ENCODE measurements at regions not wholly inside any gene's neighbourhood (a gene's known extent, or its start where the extent isn't known, plus 50 kb on each side); places are given as distances from the start of the nearest gene placed in this dataset.
"Not testable (repeated sequence)": the region's sequence is repeated elsewhere in the genome, so short reads cannot be mapped to it uniquely, and the experiment has no call there.

- peaks cover 0 to 5% of the 10 kb centered on the region in 2 donors for H3K27me3 Mint-ChIP-seq
- H3K9me3 Mint-ChIP-seq: peaks cover 0 to 2% of the 10 kb centered on the region in 2 donors
- ATAC-seq (replicated peaks): no peak
- H3K4me1 Mint-ChIP-seq: peaks cover 4 to 5% of the 10 kb centered on the region in 2 donors
- no peaks in the 10 kb centered on the region for H3K36me3 Mint-ChIP-seq
- no peak overlapping the region for H3K27ac Mint-ChIP-seq
- no peak for DNase-seq
- no peak overlapping the region for H3K4me3 Mint-ChIP-seq
Measured at GRCh38 chr9:107782381-107782780, 292.8 kb upstream of the KLF4 start.

- peaks cover 4 to 5% of the 10 kb centered on the region in 2 donors for H3K4me1 Mint-ChIP-seq
- ATAC-seq (replicated peaks) (no peak), DNase-seq (no peak)
- no peak overlapping the region for H3K4me3 Mint-ChIP-seq
- H3K27ac Mint-ChIP-seq: no peak overlapping the region
- H3K9me3 Mint-ChIP-seq: peaks cover 0 to 2% of the 10 kb centered on the region in 2 donors
- H3K36me3 Mint-ChIP-seq: no peaks in the 10 kb centered on the region
- peaks cover 0 to 5% of the 10 kb centered on the region in 2 donors for H3K27me3 Mint-ChIP-seq
Measured at GRCh38 chr9:107780960-107781359, 291.4 kb upstream of the KLF4 start.

GRCh38 chr9:107779731-107780130, 290.2 kb upstream of the KLF4 start:
- no peaks in the 10 kb centered on the region for H3K36me3 Mint-ChIP-seq

GRCh38 chr9:107778661-107779060, 289.1 kb upstream of the KLF4 start:
- H3K4me1 Mint-ChIP-seq: peaks cover 10 to 13% of the 10 kb centered on the region in 2 donors
- H3K9me3 Mint-ChIP-seq: peaks cover 6 to 7% of the 10 kb centered on the region in 2 donors
- ATAC-seq (replicated peaks) (no peak), DNase-seq (no peak)
- H3K27me3 Mint-ChIP-seq: no peaks in the 10 kb centered on the region
- H3K27ac Mint-ChIP-seq: no peak overlapping the region
- peaks cover under 1 to 1% of the 10 kb centered on the region in 2 donors for H3K36me3 Mint-ChIP-seq
- no peak overlapping the region for H3K4me3 Mint-ChIP-seq

More at GRCh38 chr9:107779731-107780130, 290.2 kb upstream of the KLF4 start:
- Mint-ChIP-seq H3K4me3 (no peak overlapping the region), H3K4me1 (peaks cover 4 to 5% of the 10 kb centered on the region in 2 donors), H3K27ac (no peak overlapping the region), H3K27me3 (peaks cover 0 to 5% of the 10 kb centered on the region in 2 donors), H3K9me3 (peaks cover 0 to 2% of the 10 kb centered on the region in 2 donors)
- DNase-seq (no peak), ATAC-seq (replicated peaks) (no peak)

- H3K4me3 Mint-ChIP-seq, H3K27ac Mint-ChIP-seq, H3K27me3 Mint-ChIP-seq, H3K4me1 Mint-ChIP-seq, DNase-seq: not testable (repeated sequence)
- Mint-ChIP-seq H3K36me3 (peaks cover 3 to 12% of the 10 kb centered on the region in 2 donors), H3K9me3 (peaks cover 20 to 24% of the 10 kb centered on the region in 2 donors)
- ATAC-seq (replicated peaks): peak; percentile 62 to 79
Measured at GRCh38 chr9:107774099-107774498, 284.5 kb upstream of the KLF4 start.

GRCh38 chr9:107772988-107773387, 283.4 kb upstream of the KLF4 start:
- ATAC-seq (replicated peaks) (no peak), DNase-seq (no peak)
- Mint-ChIP-seq H3K4me3 (no peak overlapping the region), H3K4me1 (peaks cover 6 to 8% of the 10 kb centered on the region in 2 donors), H3K9me3 (peaks cover 18 to 24% of the 10 kb centered on the region in 2 donors), H3K27me3 (no peaks in the 10 kb centered on the region), H3K27ac (no peak overlapping the region), H3K36me3 (peaks cover 3 to 12% of the 10 kb centered on the region in 2 donors)

- Mint-ChIP-seq H3K9me3 (peaks cover 18 to 24% of the 10 kb centered on the region in 2 donors), H3K4me1 (peaks cover 6 to 8% of the 10 kb centered on the region in 2 donors), H3K27ac (no peak overlapping the region), H3K4me3 (no peak overlapping the region), H3K36me3 (peaks cover 3 to 12% of the 10 kb centered on the region in 2 donors), H3K27me3 (no peaks in the 10 kb centered on the region)
- ATAC-seq (replicated peaks): no peak
- no peak for DNase-seq
Measured at GRCh38 chr9:107770716-107771115, 281.1 kb upstream of the KLF4 start.

- Mint-ChIP-seq H3K27ac (no peak overlapping the region), H3K27me3 (no peaks in the 10 kb centered on the region), H3K4me1 (no peaks in the 10 kb centered on the region), H3K4me3 (no peak overlapping the region), H3K9me3 (peaks cover 14 to 16% of the 10 kb centered on the region in 2 donors), H3K36me3 (peaks cover 3 to 11% of the 10 kb centered on the region in 2 donors)
- DNase-seq (no peak), ATAC-seq (replicated peaks) (no peak)
Measured at GRCh38 chr9:107768224-107768623, 278.7 kb upstream of the KLF4 start.

GRCh38 chr9:107767711-107768110, 278.1 kb upstream of the KLF4 start:
- Mint-ChIP-seq H3K9me3 (peaks cover 11 to 14% of the 10 kb centered on the region in 2 donors), H3K4me1 (no peaks in the 10 kb centered on the region), H3K27ac (no peak overlapping the region), H3K4me3 (no peak overlapping the region), H3K27me3 (no peaks in the 10 kb centered on the region), H3K36me3 (peaks cover 3 to 7% of the 10 kb centered on the region in 2 donors)
- DNase-seq (no peak), ATAC-seq (replicated peaks) (no peak)

GRCh38 chr9:107763469-107763868, 273.9 kb upstream of the KLF4 start:
- not testable (repeated sequence) for H3K4me3 Mint-ChIP-seq

GRCh38 chr9:107761307-107761706, 271.7 kb upstream of the KLF4 start:
- H3K9me3 Mint-ChIP-seq: peaks cover 0 to 6% of the 10 kb centered on the region in 2 donors
- peaks cover 3% of the 10 kb centered on the region in 2 donors for H3K36me3 Mint-ChIP-seq
- peaks cover 0 to 4% of the 10 kb centered on the region in 2 donors for H3K27me3 Mint-ChIP-seq
- ATAC-seq (replicated peaks): no peak
- H3K4me3 Mint-ChIP-seq: no peak overlapping the region
- no peak for DNase-seq
- H3K4me1 Mint-ChIP-seq: peaks cover 23 to 29% of the 10 kb centered on the region in 2 donors
- H3K27ac Mint-ChIP-seq: no peak overlapping the region

More at GRCh38 chr9:107763469-107763868, 273.9 kb upstream of the KLF4 start:
- H3K36me3 Mint-ChIP-seq; H3K27me3 Mint-ChIP-seq; H3K27ac Mint-ChIP-seq; ATAC-seq (replicated peaks); DNase-seq; H3K9me3 Mint-ChIP-seq: not testable (repeated sequence)
- peaks cover 21 to 29% of the 10 kb centered on the region in 2 donors for H3K4me1 Mint-ChIP-seq

- ATAC-seq (replicated peaks) (peak in 1 of 2 donors; percentile 17), DNase-seq (no peak)
- H3K27ac Mint-ChIP-seq: no peak overlapping the region
- peaks cover 0 to 4% of the 10 kb centered on the region in 2 donors for H3K27me3 Mint-ChIP-seq
- H3K4me3 Mint-ChIP-seq: no peak overlapping the region
- peaks cover 0 to 6% of the 10 kb centered on the region in 2 donors for H3K9me3 Mint-ChIP-seq
- H3K36me3 Mint-ChIP-seq: peaks cover 3% of the 10 kb centered on the region in 2 donors
- peaks cover 23 to 30% of the 10 kb centered on the region in 2 donors for H3K4me1 Mint-ChIP-seq
Measured at GRCh38 chr9:107760469-107761242, 271.1 kb upstream of the KLF4 start.

- Mint-ChIP-seq H3K9me3 (peaks cover 0 to 6% of the 10 kb centered on the region in 2 donors), H3K27ac (no peak overlapping the region), H3K4me1 (peaks cover 28 to 38% of the 10 kb centered on the region in 2 donors), H3K36me3 (peaks cover 3 to 6% of the 10 kb centered on the region in 2 donors), H3K27me3 (peaks cover 0 to 4% of the 10 kb centered on the region in 2 donors), H3K4me3 (no peak overlapping the region)
- ATAC-seq (replicated peaks): peak; percentile 6
- DNase-seq: no peak
Measured at GRCh38 chr9:107759823-107760166, 270.2 kb upstream of the KLF4 start.

- Mint-ChIP-seq H3K4me3 (peak overlapping the region in 1 of 2 donors; percentile 9), H3K9me3 (peaks cover 0 to 7% of the 10 kb centered on the region in 2 donors), H3K27me3 (peaks cover 0 to 4% of the 10 kb centered on the region in 2 donors), H3K4me1 (peaks cover 28 to 38% of the 10 kb centered on the region in 2 donors), H3K36me3 (peaks cover 3 to 6% of the 10 kb centered on the region in 2 donors), H3K27ac (peak overlapping the region; percentile 70)
- ATAC-seq (replicated peaks) (peak; percentile 86 to 88), DNase-seq (peak; percentile 23)
Measured at GRCh38 chr9:107759009-107759822, 269.6 kb upstream of the KLF4 start.

Measured in stimulated activated naive B cell treated with anti-CD40 and anti-IgM and Interleukin-4, amounts not matched to agents 10 μg/mL and 1 μg/mL and 100 μg/mL, for 72 hours (primary cell).